ENCODE measurements at regions not wholly inside any gene's neighbourhood (a gene's known extent, or its start where the extent isn't known, plus 50 kb on each side); places are given as distances from the start of the nearest gene placed in this dataset.

DNA sequence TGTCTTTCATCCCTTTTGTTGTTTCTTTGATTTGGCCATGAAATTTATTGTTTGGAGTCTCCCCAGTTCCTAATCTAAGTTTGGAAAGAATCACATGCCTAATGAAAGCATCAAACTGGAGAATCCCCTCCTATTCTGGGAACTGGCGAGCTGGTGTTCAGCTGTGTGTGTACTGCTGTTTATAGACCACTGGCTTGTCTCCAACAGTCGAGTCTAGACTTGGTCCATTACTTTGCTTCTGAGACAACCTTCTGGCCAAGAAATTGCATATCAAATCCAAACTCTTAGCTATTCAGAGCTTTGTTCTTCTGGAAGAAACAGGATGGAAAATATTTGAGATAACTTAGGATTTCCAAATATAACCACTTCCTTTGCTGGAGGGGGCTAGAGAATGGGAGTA is 111.5 kb upstream of the THSD7B start:
- Histone ChIP-seq H4K20me1 (no peaks in the 10 kb centered on the region), H3K4me2 (no peak overlapping the region)

GRCh38 chr2:136651456-136652010 is 113.8 kb upstream of the THSD7B start:
- H3K4me2 ChIP-seq: no peak overlapping the region
- H3K36me3 ChIP-seq: no peaks in the 10 kb centered on the region
- TF ChIP-seq Cebpa-rat (IDR thresholded peaks at IDR 0.05): no peak
- no peaks in the 10 kb centered on the region for H3K27me3 ChIP-seq
- no peaks in the 10 kb centered on the region for H4K20me1 ChIP-seq
- no peaks in the 10 kb centered on the region for H3K4me1 ChIP-seq
- H3K4me3 ChIP-seq: no peak overlapping the region
- H3K9me3 ChIP-seq: no peaks in the 10 kb centered on the region
- H3K27ac ChIP-seq: no peak overlapping the region
- no peak overlapping the region for H3K9ac ChIP-seq

More for the DNA sequence above, 111.5 kb upstream of the THSD7B start:
- Histone ChIP-seq H3K4me1 (no peaks in the 10 kb centered on the region), H3K36me3 (no peaks in the 10 kb centered on the region), H3K9me3 (no peaks in the 10 kb centered on the region), H3K27ac (no peak overlapping the region), H3K27me3 (no peaks in the 10 kb centered on the region), H3K9ac (no peak overlapping the region), H3K4me3 (no peak overlapping the region)
- no peak for TF ChIP-seq Cebpa-rat (IDR thresholded peaks at IDR 0.05)

- no peaks in the 10 kb centered on the region for H3K27me3 ChIP-seq
- H4K20me1 ChIP-seq: no peaks in the 10 kb centered on the region
- H3K9me3 ChIP-seq: no peaks in the 10 kb centered on the region
- no peak overlapping the region for H3K9ac ChIP-seq
- H3K4me3 ChIP-seq: no peak overlapping the region
- H3K36me3 ChIP-seq: no peaks in the 10 kb centered on the region
- H3K4me1 ChIP-seq: peaks cover 5% of the 10 kb centered on the region; the same call in 1 of the 2 replicates
- no peak overlapping the region for H3K4me2 ChIP-seq
- no peak for TF ChIP-seq Cebpa-rat (IDR thresholded peaks at IDR 0.05)
- H3K27ac ChIP-seq: no peak overlapping the region
These were observed 118.3 kb upstream of the THSD7B start for GRCh38 chr2:136647039-136647438.

DNA sequence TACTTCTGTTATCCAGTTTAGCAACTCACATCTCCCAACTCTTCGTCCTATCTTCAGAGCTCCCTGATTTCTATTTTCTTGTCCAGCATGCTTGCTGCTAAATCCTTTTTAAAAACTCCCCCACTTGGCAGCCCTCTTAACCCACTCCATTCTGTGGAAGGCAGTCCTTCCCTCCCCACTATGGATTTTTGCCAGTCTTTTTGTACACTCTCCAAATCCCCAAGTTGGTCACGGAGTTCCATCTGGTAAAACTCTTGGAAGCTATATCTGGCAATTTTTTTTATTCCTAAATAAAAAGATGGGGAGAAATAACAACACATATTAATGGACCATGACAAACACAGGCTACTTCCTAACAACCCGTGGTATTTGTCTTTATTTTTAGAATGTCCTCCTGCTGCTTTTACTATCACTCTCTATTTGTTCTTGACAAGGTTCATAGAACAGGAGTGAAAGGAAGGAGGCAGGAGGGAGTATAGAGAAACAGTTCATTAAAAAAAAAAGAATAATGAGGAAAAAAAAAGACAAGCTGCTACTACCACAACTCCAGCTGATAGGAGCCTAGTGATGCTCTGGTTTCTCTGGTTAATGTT is 120.0 kb upstream of the THSD7B start:
- no peaks in the 10 kb centered on the region for H4K20me1 ChIP-seq
- H3K9ac ChIP-seq: no peak overlapping the region
- H3K4me3 ChIP-seq: no peak overlapping the region
- H3K27ac ChIP-seq: no peak overlapping the region
- no peaks in the 10 kb centered on the region for H3K27me3 ChIP-seq
- H3K4me2 ChIP-seq: peak overlapping the region; percentile 7; the same call in 1 of the 2 replicates
- H3K4me1 ChIP-seq: peaks cover 5% of the 10 kb centered on the region; the same call in 1 of the 2 replicates
- no peaks in the 10 kb centered on the region for H3K9me3 ChIP-seq
- no peak for TF ChIP-seq Cebpa-rat (IDR thresholded peaks at IDR 0.05)
- H3K36me3 ChIP-seq: no peaks in the 10 kb centered on the region

- H3K36me3 ChIP-seq: no peaks in the 10 kb centered on the region
These were observed 125.7 kb upstream of the THSD7B start for GRCh38 chr2:136639651-136640050.

GRCh38 chr2:136638193-136638592 is 127.2 kb upstream of the THSD7B start:
- Histone ChIP-seq H3K9me3 (no peaks in the 10 kb centered on the region), H3K4me2 (no peak overlapping the region), H3K27me3 (no peaks in the 10 kb centered on the region), H3K4me3 (no peak overlapping the region), H4K20me1 (no peaks in the 10 kb centered on the region), H3K36me3 (no peaks in the 10 kb centered on the region), H3K9ac (no peak overlapping the region), H3K27ac (no peak overlapping the region), H3K4me1 (no peaks in the 10 kb centered on the region)
- TF ChIP-seq Cebpa-rat (IDR thresholded peaks at IDR 0.05): no peak

More at GRCh38 chr2:136639651-136640050, 125.7 kb upstream of the THSD7B start:
- H3K9me3 ChIP-seq: no peaks in the 10 kb centered on the region
- H3K4me3 ChIP-seq: no peak overlapping the region
- H3K27ac ChIP-seq: no peak overlapping the region
- no peaks in the 10 kb centered on the region for H3K27me3 ChIP-seq
- no peak overlapping the region for H3K9ac ChIP-seq
- H3K4me1 ChIP-seq: no peaks in the 10 kb centered on the region
- no peaks in the 10 kb centered on the region for H4K20me1 ChIP-seq
- no peak overlapping the region for H3K4me2 ChIP-seq
- TF ChIP-seq Cebpa-rat (IDR thresholded peaks at IDR 0.05): no peak

GRCh38 chr2:136637402-136637801 is 127.9 kb upstream of the THSD7B start:
- H3K36me3 ChIP-seq: no peaks in the 10 kb centered on the region
- H3K9me3 ChIP-seq: no peaks in the 10 kb centered on the region
- no peak overlapping the region for H3K9ac ChIP-seq
- H3K4me2 ChIP-seq: no peak overlapping the region
- H3K4me1 ChIP-seq: no peaks in the 10 kb centered on the region
- H3K27me3 ChIP-seq: no peaks in the 10 kb centered on the region
- no peak overlapping the region for H3K27ac ChIP-seq
- no peaks in the 10 kb centered on the region for H4K20me1 ChIP-seq
- H3K4me3 ChIP-seq: no peak overlapping the region
- no peak for TF ChIP-seq Cebpa-rat (IDR thresholded peaks at IDR 0.05)

- Histone ChIP-seq H4K20me1 (no peaks in the 10 kb centered on the region), H3K27me3 (no peaks in the 10 kb centered on the region), H3K4me1 (no peaks in the 10 kb centered on the region), H3K36me3 (no peaks in the 10 kb centered on the region), H3K9me3 (no peaks in the 10 kb centered on the region), H3K4me2 (no peak overlapping the region), H3K9ac (no peak overlapping the region), H3K4me3 (no peak overlapping the region), H3K27ac (no peak overlapping the region)
- no peak for TF ChIP-seq Cebpa-rat (IDR thresholded peaks at IDR 0.05)
These were observed 136.9 kb upstream of the THSD7B start for GRCh38 chr2:136628490-136628889.

DNA sequence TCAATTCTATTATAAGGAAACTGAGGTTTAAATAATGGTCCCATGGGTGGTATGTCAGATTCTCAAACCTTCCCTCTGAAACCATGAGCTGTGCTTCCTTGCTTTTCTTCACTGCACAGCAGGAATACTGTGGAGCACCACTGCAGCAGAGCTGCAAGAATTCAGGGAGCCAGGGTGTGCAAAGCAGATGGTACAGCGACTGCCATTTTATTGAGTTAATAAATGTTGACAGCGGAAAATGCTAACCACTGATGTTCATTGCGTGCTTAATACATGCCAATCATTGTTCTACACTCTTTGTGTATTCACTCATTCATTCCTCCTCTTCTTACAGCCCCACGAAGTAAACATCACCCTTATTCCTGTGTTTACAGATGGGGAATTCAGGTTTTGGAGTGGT is 152.2 kb upstream of the THSD7B start:
- H3K27me3 ChIP-seq: no peaks in the 10 kb centered on the region
- H3K4me3 ChIP-seq: no peak overlapping the region
- H3K4me2 ChIP-seq: no peak overlapping the region
- no peak for TF ChIP-seq Cebpa-rat (IDR thresholded peaks at IDR 0.05)
- no peak overlapping the region for H3K9ac ChIP-seq
- H3K4me1 ChIP-seq: no peaks in the 10 kb centered on the region
- no peak overlapping the region for H3K27ac ChIP-seq
- H4K20me1 ChIP-seq: no peaks in the 10 kb centered on the region
- no peaks in the 10 kb centered on the region for H3K36me3 ChIP-seq
- no peaks in the 10 kb centered on the region for H3K9me3 ChIP-seq

- Histone ChIP-seq H3K9me3 (no peaks in the 10 kb centered on the region), H3K27me3 (no peaks in the 10 kb centered on the region), H3K4me1 (no peaks in the 10 kb centered on the region), H3K4me3 (no peak overlapping the region), H3K4me2 (no peak overlapping the region), H4K20me1 (no peaks in the 10 kb centered on the region), H3K9ac (no peak overlapping the region), H3K36me3 (no peaks in the 10 kb centered on the region), H3K27ac (no peak overlapping the region)
- peak; percentile 37; the same call in 1 of the 2 replicates for TF ChIP-seq Cebpa-rat (IDR thresholded peaks at IDR 0.05)
These were observed 153.3 kb upstream of the THSD7B start for GRCh38 chr2:136612079-136612478.
